AG04450 (cell line): ENCODE measurements at regions not wholly inside any gene's neighbourhood (a gene's known extent, or its start where the extent isn't known, plus 50 kb on each side); places are given as distances from the start of the nearest gene placed in this dataset.

ENCODE experiments used
- CTCF ChIA-PET: fragments of 300-600, 350-600 bp; formaldehyde crosslinking; extraction: SDS; loops from one replicate; lab custom pipeline; 2022; ENCODE audit warnings: antibody characterized with exemption, inconsistent platforms; lab: Charles Lee
- POLR2A ChIA-PET: fragments of 350-600 bp; formaldehyde crosslinking; extraction: SDS; loops from one replicate; lab custom pipeline; 2021; ENCODE audit warnings: antibody characterized with exemption, inconsistent platforms; lab: Yijun Ruan, JAX
- DNase-seq: peaks from one replicate; pipeline ENCODE4 v3.0.0-alpha.2; 2011; ENCODE audit warnings: low read depth, low spot score
- H3K27ac ChIP-seq: one replicate; pipeline ENCODE4 v1.5.1; 2012; ENCODE audit warnings: low read depth, low read length, control low read depth
- H3K27me3 ChIP-seq: one replicate; pipeline ENCODE4 v1.6.0; 2012; ENCODE audit warnings: low read length; ENCODE audit not compliant: control insufficient read depth, insufficient read depth
- H3K4me3 ChIP-seq: 2 replicates; pipeline ENCODE4 v1.5.1; 2011; ENCODE audit warnings: mild to moderate bottlenecking, low read depth, low read length, control low read depth
- H3K9me3 ChIP-seq: 2 replicates; pipeline ENCODE4 v1.5.1; 2012; ENCODE audit warnings: low read length; ENCODE audit not compliant: control insufficient read depth, insufficient read depth
- TF ChIP-seq, protein P1 (sequence below): IDR thresholded peaks from 2 replicates; pipeline ENCODE4 v1.5.1; 2011; ENCODE audit warnings: low read depth, low read length, control low read depth, inconsistent platforms

DNA sequence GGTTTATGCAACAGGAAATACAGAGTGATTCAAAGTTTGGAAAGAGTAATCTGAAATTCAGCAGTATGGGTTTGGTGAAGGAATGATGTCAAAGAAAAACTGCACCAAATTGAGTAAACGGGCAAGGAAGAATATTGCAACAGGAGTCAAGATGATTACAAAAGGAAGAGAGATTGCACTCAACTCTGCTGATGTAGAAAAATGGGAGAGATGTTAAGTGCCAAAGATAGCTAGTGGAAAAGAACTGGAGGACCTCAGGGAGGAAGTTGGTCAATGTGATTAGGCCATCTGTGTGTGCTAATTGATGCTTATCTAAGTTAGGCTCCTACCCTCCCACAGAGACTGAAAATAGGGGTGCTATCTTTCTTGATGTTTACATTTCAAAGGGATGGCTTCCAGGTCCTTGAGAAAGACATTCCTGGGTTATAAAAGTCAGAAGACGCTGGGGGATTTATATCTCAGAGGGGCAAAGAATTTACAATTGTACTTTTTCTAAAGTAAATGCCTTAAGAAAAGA, 167.4 kb upstream of the FAM47A start:
- no peak overlapping the region for H3K4me3 ChIP-seq
- DNase-seq = no peak
- TF ChIP-seq, protein P1, sequence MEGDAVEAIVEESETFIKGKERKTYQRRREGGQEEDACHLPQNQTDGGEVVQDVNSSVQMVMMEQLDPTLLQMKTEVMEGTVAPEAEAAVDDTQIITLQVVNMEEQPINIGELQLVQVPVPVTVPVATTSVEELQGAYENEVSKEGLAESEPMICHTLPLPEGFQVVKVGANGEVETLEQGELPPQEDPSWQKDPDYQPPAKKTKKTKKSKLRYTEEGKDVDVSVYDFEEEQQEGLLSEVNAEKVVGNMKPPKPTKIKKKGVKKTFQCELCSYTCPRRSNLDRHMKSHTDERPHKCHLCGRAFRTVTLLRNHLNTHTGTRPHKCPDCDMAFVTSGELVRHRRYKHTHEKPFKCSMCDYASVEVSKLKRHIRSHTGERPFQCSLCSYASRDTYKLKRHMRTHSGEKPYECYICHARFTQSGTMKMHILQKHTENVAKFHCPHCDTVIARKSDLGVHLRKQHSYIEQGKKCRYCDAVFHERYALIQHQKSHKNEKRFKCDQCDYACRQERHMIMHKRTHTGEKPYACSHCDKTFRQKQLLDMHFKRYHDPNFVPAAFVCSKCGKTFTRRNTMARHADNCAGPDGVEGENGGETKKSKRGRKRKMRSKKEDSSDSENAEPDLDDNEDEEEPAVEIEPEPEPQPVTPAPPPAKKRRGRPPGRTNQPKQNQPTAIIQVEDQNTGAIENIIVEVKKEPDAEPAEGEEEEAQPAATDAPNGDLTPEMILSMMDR = no peak
- H3K27ac ChIP-seq = no peak overlapping the region
- ChIA-PET CTCF (no interaction called here), POLR2A (no interaction called here)
- H3K9me3 ChIP-seq = no peaks in the 10 kb centered on the region
- H3K27me3 ChIP-seq = no peaks in the 10 kb centered on the region

DNA sequence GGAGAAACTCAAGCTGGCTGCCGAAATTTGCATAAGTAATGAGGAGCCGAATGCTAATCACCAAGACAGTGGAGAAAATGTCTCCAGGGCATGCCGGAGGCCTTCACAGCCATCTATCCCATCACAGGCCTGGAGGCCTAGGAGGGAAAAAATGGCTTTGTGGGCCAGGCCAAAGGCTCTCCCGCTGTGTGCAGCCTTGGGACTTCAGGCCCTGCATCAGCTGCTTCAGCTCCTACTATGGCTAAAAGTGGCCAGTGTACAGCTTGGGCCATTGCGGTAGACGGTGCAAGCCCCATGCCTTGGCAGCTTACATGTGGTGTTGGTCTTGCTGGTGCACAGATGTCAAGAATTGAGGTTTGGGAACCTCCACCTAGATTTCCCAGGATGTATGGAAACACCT, 162.6 kb upstream of the FAM47A start:
- CTCF ChIA-PET = no interaction called here

DNA sequence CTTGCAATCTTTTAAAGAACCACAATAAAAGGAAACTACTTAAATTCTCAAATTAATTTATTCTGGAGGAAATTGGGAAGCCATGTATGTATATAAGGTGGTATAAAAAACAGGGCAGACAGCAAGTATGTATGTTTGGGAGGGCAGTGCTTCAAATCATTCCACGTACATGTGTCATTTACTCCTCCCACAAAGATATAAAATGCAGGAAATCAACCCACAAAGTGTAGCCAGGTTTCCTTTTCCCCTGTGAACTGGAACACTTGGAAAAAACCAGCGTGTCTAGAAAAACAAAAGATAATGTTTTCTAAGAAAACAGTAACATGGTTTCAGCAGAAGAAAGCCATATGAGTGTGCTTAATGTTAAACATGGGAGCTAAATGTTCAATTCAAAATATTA, 156.7 kb upstream of the FAM47A start:
- CTCF ChIA-PET = no interaction called here
- Histone ChIP-seq H3K27me3 (no peaks in the 10 kb centered on the region), H3K9me3 (no peaks in the 10 kb centered on the region), H3K4me3 (no peak overlapping the region), H3K27ac (no peak overlapping the region)
- TF ChIP-seq, protein P1 = no peak
- DNase-seq = no peak
- POLR2A ChIA-PET = no interaction called here

More for the DNA sequence above, 162.6 kb upstream of the FAM47A start:
- no peak for DNase-seq
- Histone ChIP-seq H3K27me3 (no peaks in the 10 kb centered on the region), H3K9me3 (no peaks in the 10 kb centered on the region), H3K4me3 (no peak overlapping the region), H3K27ac (no peak overlapping the region)
- POLR2A ChIA-PET = no interaction called here
- TF ChIP-seq, protein P1 = no peak

DNA sequence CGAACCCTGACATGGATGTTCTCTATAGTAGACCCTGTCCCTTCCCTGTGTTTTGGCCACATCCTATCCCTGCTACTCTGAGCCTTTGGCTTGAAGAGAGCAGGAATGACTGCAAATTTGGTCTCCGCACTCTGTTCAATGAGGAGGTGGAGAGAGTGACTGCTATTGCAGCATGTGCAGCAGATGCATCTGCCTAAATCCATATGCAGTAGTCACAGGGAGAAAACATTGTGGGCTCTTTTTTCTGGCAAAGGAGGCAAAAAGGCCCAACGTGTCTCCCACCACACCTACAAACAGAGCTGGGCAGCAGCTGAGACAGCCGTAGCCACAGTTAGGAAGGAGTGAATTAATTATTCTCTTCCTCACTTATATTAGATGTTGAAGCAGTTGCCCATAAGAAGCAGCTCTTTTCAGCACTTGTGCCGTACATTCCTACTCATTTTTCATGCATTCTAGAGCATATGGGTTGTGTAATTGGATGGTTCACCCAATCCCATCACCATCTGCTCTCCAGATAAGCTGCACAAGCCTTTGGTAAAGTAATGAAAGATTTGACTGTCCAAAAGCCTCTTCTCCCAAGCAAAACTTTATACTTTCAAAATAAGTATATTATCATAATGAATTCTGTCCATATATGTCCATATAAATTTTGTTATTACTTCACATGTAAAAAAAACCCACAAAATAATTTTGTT, 147.9 kb upstream of the FAM47A start:
- ChIA-PET CTCF (no interaction called here), POLR2A (no interaction called here)
- DNase-seq = no peak
- TF ChIP-seq, protein P1 = no peak
- no peaks in the 10 kb centered on the region for H3K27me3 ChIP-seq
- H3K4me3 ChIP-seq = no peak overlapping the region
- H3K27ac ChIP-seq = no peak overlapping the region
- no peaks in the 10 kb centered on the region for H3K9me3 ChIP-seq

DNA sequence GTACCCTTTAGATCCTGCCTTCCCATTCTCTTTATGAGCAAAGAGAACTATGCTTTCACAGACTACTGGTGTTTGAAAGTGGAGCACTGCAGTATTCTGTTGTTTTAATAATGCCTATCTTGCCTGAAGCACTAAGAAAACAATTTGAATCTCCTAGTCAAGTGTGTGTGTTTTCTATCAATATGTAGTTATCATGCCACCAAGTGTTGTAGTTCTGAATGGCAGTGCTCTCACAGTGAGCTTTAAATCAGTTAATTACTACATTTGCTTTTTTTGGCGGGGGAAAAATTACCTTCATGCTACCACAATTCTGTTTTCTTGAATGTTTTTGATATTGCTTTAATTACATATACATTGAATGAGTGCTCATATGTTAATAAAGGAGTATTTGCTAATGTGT, 143.6 kb upstream of the FAM47A start:
- no peak for DNase-seq
- H3K4me3 ChIP-seq = no peak overlapping the region
- TF ChIP-seq, protein P1 = no peak
- H3K27ac ChIP-seq = no peak overlapping the region
- H3K27me3 ChIP-seq = no peaks in the 10 kb centered on the region
- no peaks in the 10 kb centered on the region for H3K9me3 ChIP-seq
- ChIA-PET POLR2A (no interaction called here), CTCF (no interaction called here)
